NCI-H748 (cell line): ENCODE measurements at regions not wholly inside any gene's neighbourhood (a gene's known extent, or its start where the extent isn't known, plus 50 kb on each side); places are given as distances from the start of the nearest gene placed in this dataset.
A peak's percentile ranks its signal among the peaks of the same experiment; 100 is the strongest.
"Not testable (repeated sequence)": the region's sequence is repeated elsewhere in the genome, so short reads cannot be mapped to it uniquely, and the experiment has no call there.

ENCODE experiments used
- DNase-seq: peaks from one replicate; lab custom pipeline; 2025; ENCODE audit not compliant: unreplicated experiment; lab: John Stamatoyannopoulos, UW

DNA sequence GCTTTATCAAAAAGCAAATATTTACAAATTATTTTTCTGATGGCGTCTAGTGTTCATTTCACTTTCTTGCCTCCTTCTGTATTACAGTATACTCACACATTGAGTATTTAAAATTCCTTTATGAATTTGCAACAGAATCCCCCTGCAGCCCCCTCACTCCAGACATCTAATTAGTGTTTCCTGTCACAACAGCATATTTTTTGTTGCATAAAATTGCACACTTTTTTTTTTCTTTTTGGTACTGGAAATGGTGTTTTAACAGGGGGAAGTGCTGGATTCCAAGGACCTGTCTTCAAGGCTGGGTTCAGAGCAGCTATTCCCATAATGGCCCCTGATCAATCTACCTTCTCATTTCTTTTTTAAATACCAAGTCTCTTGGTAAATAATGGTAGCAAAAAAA lies 184.3 kb upstream of the HMCN1 start:
- no peak for DNase-seq

GRCh38 chr1:185546029-185546428 lies 188.2 kb upstream of the HMCN1 start:
- DNase-seq: no peak

GRCh38 chr1:185541871-185542301 lies 192.3 kb upstream of the HMCN1 start:
- no peak for DNase-seq

- DNase-seq: no peak
Observed at GRCh38 chr1:185540295-185540694, 193.9 kb upstream of the HMCN1 start.

DNA sequence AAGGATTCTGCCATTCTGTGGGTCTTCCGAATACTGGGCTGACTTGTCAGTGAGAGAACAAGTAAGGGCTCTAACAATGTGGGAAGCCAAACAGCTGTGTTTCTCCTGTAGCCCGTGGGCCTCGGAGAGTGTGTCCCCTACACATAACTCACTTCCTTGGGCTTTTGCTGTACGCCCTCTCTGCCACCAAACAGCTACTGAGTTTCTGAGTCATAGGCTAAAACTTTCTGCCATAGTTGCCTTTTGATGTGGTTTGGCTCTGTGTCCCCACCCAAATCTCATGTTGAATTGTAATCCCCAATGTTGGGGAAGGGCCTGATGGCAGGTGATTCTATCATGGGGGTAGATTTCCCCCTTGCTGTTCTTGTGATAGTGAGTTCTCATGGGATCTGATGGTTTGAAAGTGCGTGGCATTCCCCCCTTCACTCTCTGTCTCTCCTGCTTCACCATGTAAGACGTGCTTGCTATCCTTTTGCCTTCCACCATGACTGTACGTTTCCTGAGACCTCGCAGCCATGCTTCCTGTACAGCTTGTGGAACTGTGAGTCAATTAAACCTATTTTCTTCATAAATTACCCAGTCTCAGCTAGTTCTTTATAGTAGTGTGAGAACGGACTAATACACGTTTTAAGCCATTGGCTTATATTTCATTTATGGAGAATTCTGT lies 194.8 kb upstream of the HMCN1 start:
- DNase-seq: no peak

DNA sequence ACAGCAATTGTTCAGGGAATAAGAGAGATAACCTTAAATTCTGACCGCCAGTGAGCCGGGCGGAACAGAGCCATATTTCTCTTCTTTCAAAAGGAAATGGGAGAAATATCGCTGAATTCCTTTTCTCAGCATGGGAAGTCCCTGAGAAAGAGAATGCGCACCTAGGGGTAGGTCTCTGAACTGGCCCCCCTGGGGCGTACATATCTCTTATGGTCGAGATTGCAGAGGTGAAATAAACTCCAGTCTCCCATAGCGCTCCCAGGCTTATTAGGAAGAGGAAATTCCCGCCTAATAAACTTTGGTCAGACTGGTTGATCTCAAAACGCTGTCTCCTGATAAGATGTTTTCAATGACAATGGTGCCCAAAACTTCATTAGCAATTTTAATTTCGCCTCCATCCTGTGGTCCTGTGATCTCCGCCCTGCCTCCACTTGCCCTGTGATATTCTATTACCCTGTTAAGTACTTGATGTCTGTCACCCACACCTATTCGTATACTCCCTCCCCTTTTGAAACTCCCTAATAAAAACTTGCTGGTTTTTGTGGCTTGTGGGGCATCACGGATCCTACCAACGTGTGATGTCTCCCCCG lies 195.8 kb upstream of the HMCN1 start:
- DNase-seq: not testable (repeated sequence)

- no peak for DNase-seq
Observed at GRCh38 chr1:185537596-185537995, 196.6 kb upstream of the HMCN1 start.

- DNase-seq: no peak
Observed at GRCh38 chr1:185536165-185536920, 197.8 kb upstream of the HMCN1 start.

GRCh38 chr1:185535621-185536020 lies 198.6 kb upstream of the HMCN1 start:
- DNase-seq: no peak

DNA sequence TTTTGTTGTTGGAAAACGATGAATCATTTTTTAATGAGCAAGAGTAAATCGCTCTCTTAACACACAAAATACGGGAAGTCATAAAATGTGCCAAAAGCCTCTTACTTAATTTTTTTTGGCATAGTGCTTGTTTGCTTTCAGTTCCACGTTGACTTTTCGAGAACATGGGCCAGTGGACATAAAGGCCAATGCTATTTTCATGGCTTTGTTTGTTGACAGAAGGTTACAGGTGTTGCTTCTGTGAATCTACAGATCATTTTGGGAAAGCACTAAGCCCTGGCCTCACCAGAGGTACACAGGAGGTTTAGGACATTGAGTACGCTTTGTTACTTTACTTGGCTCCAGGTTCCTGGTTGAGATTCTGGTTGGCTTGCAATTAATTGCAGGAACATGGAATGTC lies 199.4 kb upstream of the HMCN1 start:
- DNase-seq: peak; percentile 91

DNA sequence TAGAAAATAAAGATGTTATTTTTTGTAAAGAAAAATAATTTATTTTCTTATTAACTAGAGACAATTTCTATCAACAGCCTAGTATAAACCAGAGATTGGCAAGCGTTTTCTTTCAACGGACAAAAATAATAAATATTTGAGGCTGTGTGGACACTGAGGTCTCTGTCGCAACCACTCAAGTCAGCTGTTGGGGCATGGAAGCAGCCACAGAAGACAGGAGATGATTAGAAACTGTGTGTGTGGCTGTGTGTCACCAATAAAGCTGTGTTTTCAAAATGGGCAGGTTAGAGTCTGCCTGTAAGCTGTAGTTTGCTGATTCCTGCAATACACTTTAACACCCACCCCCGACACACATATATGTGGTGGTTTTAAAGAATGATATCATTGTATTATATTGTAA lies 200.6 kb upstream of the HMCN1 start:
- no peak for DNase-seq

DNA sequence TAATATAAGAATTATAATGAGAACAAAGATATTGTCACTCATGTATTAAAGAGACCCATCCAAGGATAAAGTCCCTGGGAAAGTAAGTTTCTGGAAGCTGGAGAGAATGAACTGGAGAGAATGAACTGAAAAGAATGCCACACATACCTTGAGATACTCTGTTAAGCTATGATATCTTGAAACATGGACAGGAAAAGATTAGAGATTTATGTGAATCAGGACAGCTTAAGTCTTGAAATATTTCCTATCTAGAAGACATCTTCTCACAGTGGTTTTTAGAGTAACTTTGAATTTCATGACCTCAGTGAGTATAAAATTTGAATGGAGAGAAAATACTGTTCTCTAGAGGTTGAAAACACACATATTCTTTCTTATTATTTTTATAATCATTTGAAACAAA lies 201.3 kb upstream of the HMCN1 start:
- no peak for DNase-seq

GRCh38 chr1:185531838-185532237 lies 202.4 kb upstream of the HMCN1 start:
- DNase-seq: peak; percentile 2

DNA sequence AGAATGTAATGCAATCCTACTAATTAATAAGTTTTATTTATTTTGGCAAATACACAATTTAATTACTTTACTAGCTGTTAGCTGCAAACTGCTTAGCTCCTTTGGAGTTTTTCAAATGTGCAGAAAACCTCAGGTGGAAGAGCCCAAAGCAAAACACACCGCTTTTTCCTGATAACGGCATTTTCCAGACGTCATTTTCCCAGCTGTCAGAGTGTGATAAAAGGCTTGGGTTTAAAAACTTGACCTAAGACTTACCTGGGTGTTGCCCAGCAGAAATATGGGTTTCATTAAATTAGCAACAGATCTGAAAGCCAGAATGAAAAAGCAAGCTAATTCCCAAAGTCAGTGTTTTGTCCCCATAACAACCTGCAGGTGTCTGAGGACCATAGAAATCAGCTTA lies 204.0 kb upstream of the HMCN1 start:
- DNase-seq: no peak

GRCh38 chr1:185529673-185530072 lies 204.5 kb upstream of the HMCN1 start:
- no peak for DNase-seq

GRCh38 chr1:185528084-185528676 lies 206.0 kb upstream of the HMCN1 start:
- DNase-seq: no peak

- no peak for DNase-seq
Observed at GRCh38 chr1:185526344-185527307, 207.6 kb upstream of the HMCN1 start.

GRCh38 chr1:185520188-185520920 lies 203.3 kb upstream of the IVNS1ABP start:
- DNase-seq: no peak

DNA sequence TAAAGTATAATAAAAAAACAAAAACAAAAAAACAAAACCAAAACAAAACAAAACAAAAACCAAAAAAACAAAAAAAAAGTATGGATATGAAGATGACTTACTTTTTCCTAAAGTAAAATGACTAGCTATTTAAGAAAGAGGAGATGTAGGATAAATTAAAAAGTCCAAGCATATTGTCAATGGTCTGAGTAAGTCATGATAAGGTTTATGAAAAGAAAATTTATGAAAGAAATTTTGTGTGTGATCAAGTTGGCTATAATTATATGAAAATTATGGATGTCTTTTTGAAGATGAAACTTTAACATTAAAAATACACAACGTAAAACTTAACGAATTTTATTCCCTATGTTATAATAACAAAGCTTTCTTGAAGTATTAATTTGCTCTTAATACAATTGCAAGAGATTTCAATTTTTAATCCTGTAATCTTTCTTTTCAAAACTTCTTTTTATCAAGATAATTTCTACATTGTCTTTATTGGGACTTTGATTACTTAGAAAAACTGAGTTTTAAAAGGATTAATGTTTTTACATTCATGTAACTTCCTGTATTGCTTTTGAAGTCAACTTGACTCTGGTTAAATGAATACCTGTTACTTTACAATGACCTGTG lies 200.9 kb upstream of the IVNS1ABP start:
- no peak for DNase-seq

DNA sequence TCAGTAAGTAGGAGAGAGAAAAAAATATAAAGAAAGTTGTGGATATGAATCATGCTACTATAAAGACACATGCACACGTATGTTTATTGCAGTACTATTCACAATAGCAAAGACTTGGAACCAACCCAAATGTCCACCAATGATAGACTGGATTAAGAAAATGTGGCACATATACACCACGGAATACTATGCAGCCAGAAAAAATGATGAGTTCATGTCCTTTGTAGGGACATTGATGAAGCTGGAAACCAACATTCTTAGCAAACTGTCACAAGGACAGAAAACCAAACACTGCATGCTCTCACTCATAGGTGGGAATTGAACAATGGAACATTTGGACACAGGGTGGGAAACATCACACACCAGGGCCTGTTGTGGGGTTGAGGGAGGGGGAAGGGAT lies 200.3 kb upstream of the IVNS1ABP start:
- not testable (repeated sequence) for DNase-seq
